Heart left ventricle (tissue), 16 donors: ENCODE measurements at regions not wholly inside any gene's neighbourhood (a gene's known extent, or its start where the extent isn't known, plus 50 kb on each side); places are given as distances from the start of the nearest gene placed in this dataset.

Source experiments
- ATAC-seq, 4 donors: fragments of 200-7000 bp; cut with Tn5 transposase; one replicate each; pipeline ENCODE4 v1.9.1; 2020 to 2022; ENCODE audit warnings: moderate library complexity in 4 of 4, mild to moderate bottlenecking in 3 of 4, moderate number of reproducible peaks in 1 of 4
- DNase-seq, 5 donors: peaks; one replicate each; pipeline ENCODE4 v3.0.0-alpha.2; 2020
- H3K27ac ChIP-seq, 12 donors: fragments of 200-600 bp; sonication (generic) in 4 of 12; one replicate each; pipeline versions ENCODE4 v1.5.0 to v1.8.0; 2016 to 2022; ENCODE audit warnings: mild to moderate bottlenecking in 2 of 12
- H3K27me3 ChIP-seq, 9 donors: fragments of 200-600 bp; sonication (generic) in 2 of 9; one replicate each; pipeline versions ENCODE4 v1.5.1 to v1.8.0; 2016 to 2022; ENCODE audit warnings: mild to moderate bottlenecking in 3 of 9
- H3K36me3 ChIP-seq, 9 donors: fragments of 200-600 bp; sonication (generic) in 2 of 9; one replicate each; pipeline versions ENCODE4 v1.5.0 to v1.8.0; 2018 to 2022; ENCODE audit warnings: mild to moderate bottlenecking in 2 of 9
- H3K4me1 ChIP-seq, 12 donors: fragments of 200-600 bp; sonication (generic) in 4 of 12; one replicate each; pipeline versions ENCODE4 v1.5.0 to v1.8.0; 2016 to 2022; ENCODE audit warnings: mild to moderate bottlenecking in 3 of 12
- H3K4me3 ChIP-seq, 12 donors: fragments of 200-600 bp; sonication (generic) in 4 of 12; one replicate each; pipeline versions ENCODE4 v1.5.0 to v1.8.0; 2017 to 2022; ENCODE audit warnings: mild to moderate bottlenecking in 9 of 12, moderate library complexity in 4 of 12
- H3K9me3 ChIP-seq, 12 donors: fragments of 200-600 bp; sonication (generic) in 4 of 12; one replicate each; pipeline versions ENCODE4 v1.5.0 to v1.8.0; 2016 to 2022; ENCODE audit warnings: mild to moderate bottlenecking in 1 of 12
- POLR2A ChIP-seq, 2 donors: fragments of 450-650 bp; IDR thresholded peaks; one replicate each; pipeline ENCODE4 v1.6.1; 2017; ENCODE audit warnings: antibody characterized with exemption in 2 of 2, mild to moderate bottlenecking in 2 of 2, moderate library complexity in 2 of 2
- WGBS, 4 donors: extraction: QIAGEN DNeasy Blood & Tissue Kit in 2 of 4; methylation state at CpG; one replicate each; pipeline versions ENCODE4 v1.1.5 to v1.1.7; 2013 to 2018; 5-methylcytosine and 5-hydroxymethylcytosine counted together
- intact Hi-C, 10 donors: fragments of 100-400 bp; cut with DNase I; formaldehyde crosslinking; loops; one replicate each; pipeline versions ENCODE4 v1.11.1 to v1.14.2; 2022
- TF ChIP-seq, protein P1 (sequence below), 12 donors: fragments of 200-600 bp; sonication (generic) in 4 of 12; IDR thresholded peaks; one replicate each; pipeline versions ENCODE4 v1.5.0 to v1.8.0; 2018 to 2022; ENCODE audit warnings: antibody characterized with exemption in 12 of 12, mild to moderate bottlenecking in 5 of 12
- donor health status: ischemic (EF 13 %, LVEDD 7.1; RV severe dilation, severe dysfunction).
- donor health status: healthy with polysubstance abuse.
- donor health status: DM: no; HTN: yes; CAD: no.
- donor health status: DM: no; HTN: no; CAD: no.
- donor health status: ischemic (EF 25% LVEDD 6.9; RV normal size, moderate dysfunction).
- donor health status: ischemic (EF 25% LVEDD 5.7; RV mildly dilated, moderate dysfunction).
- donor health status: healthy.
- donor health status: DM: yes; HTN: yes; CAD: no.
- donor health status: ischemic (EF 35%, LVEDD 5.7; RV mildly dilated, moderate dysfunction).
- donor health status: nonischemic (EF 11% LVEDD 7.7; RV severe dilation, severe dysfunction).
- donor health status: DM: yes; HTN: yes; CAD: no.
- donor health status: PGD.
- donor health status: ischemic (EF 29% LVEDD 5.4; RV normal size, mild dysfunction).
- donor health status: nonischemic (EF 23%, LVEDD 6.1; RV moderate dilation, normal function).

DNA sequence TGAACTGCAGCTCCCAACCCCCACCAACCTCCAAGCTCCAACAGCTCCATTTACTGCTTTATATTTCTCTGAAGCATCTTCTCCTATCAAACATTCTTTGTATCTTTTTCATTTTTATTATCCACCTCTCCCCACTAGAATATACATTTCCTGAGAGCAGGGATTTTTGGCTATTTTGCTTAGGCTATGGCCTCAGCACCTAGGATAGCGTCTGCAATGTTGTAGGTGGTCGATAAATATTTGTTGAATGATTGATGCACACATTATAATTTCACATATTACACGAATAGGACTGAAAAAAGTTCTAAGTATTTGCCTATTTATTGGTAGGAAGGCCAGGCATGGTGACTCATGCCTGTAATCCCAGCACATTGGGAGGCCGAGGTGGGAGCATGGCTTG, 658.7 kb upstream of the DIPK2B start:
- DNase-seq (no peak), ATAC-seq (no peak)
- Histone ChIP-seq H3K4me1 (no peaks in the 10 kb centered on the region), H3K9me3 (no peaks in the 10 kb centered on the region), H3K27me3 (peaks cover 0 to 44% (median 0%) of the 10 kb centered on the region in 9 donors), H3K36me3 (no peaks in the 10 kb centered on the region), H3K27ac (no peak overlapping the region), H3K4me3 (no peak overlapping the region)
- intact Hi-C loops: no loop called here
- TF ChIP-seq POLR2A (IDR thresholded peaks at IDR 0.05): no peak
- TF ChIP-seq, protein P1, sequence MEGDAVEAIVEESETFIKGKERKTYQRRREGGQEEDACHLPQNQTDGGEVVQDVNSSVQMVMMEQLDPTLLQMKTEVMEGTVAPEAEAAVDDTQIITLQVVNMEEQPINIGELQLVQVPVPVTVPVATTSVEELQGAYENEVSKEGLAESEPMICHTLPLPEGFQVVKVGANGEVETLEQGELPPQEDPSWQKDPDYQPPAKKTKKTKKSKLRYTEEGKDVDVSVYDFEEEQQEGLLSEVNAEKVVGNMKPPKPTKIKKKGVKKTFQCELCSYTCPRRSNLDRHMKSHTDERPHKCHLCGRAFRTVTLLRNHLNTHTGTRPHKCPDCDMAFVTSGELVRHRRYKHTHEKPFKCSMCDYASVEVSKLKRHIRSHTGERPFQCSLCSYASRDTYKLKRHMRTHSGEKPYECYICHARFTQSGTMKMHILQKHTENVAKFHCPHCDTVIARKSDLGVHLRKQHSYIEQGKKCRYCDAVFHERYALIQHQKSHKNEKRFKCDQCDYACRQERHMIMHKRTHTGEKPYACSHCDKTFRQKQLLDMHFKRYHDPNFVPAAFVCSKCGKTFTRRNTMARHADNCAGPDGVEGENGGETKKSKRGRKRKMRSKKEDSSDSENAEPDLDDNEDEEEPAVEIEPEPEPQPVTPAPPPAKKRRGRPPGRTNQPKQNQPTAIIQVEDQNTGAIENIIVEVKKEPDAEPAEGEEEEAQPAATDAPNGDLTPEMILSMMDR (IDR thresholded peaks at IDR 0.05): no peak
- 64 to 88% (median 77%) methylated on average over 4 of the region's 4 CpGs for WGBS, 4 donors

DNA sequence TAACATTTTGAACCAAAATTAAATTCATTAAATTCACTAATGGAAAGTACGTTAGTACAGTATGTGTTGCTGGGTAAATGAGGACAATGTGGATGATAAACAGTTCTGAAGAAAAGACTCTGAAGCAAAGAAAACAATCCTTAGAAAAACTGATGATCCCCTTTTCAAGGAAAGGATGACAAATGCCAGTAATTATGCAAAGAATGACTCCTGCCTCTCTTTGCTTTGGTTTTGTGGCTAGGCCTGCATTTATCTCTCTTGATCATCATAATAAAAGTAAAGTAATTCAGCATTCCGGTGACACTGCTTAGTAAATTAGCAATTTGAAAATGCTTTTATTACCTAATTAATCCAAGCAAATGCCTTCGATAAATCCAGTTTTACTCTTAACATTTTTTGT, 652.2 kb upstream of the DIPK2B start:
- Histone ChIP-seq H3K27me3 (peaks cover 0 to 62% (median 0%) of the 10 kb centered on the region in 9 donors), H3K27ac (no peak overlapping the region), H3K36me3 (no peaks in the 10 kb centered on the region), H3K4me1 (peaks cover 0 to 6% (median 0%) of the 10 kb centered on the region in 12 donors), H3K4me3 (no peak overlapping the region), H3K9me3 (no peaks in the 10 kb centered on the region)
- TF ChIP-seq, protein P1 (IDR thresholded peaks at IDR 0.05): no peak
- no peak for TF ChIP-seq POLR2A (IDR thresholded peaks at IDR 0.05)
- WGBS, 4 donors: 76 to 94% (median 87%) methylated on average over 3 of the region's 3 CpGs
- DNase-seq (no peak), ATAC-seq (no peak)
- intact Hi-C loops: loop anchor here in 1 of 10 donors (5.0 kb wide), 1 partner anchor 336 kb away; no protein-coding TSS in a partner anchor

DNA sequence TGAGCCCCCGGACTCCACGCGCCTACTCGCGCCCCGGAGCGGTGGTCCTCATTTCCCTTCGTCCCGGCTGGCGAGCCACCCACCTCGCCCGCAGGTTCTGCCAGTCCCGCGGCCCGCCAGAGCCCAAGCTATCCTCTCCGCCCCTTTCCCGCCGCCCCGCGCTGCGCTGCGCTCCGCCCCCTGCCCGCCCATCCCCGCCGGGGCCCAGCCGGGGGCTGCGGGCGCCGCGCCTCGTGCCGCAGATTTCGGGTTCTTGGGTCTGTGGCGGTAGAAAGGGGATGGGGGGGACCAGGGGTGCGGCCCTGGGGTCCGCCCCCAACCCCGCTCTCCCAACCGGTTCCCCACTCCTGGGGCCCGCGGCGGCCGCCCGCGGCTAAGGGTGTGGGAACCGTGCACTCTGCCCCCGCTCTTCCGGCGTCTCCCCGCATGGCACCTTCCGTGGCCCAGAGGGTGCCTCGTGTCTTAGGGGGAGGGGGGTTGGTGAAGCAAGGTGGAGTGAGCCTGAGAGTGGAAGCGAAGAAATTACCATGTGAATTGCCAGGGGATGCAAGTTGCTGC, 650.8 kb upstream of the DIPK2B start:
- DNase-seq (peak in 1 of 5 donors; percentile 57), ATAC-seq (peak in 2 of 4 donors; percentile 61 to 68)
- WGBS, 4 donors: 0 to 45% (median 17%) methylated on average over 23 to 49 of the region's 53 CpGs
- Histone ChIP-seq H3K4me3 (peak overlapping the region; percentile 14 to 60 (median 48)), H3K27ac (no peak overlapping the region), H3K27me3 (peaks cover 0 to 61% (median 0%) of the 10 kb centered on the region in 9 donors), H3K36me3 (no peaks in the 10 kb centered on the region), H3K9me3 (no peaks in the 10 kb centered on the region), H3K4me1 (peaks cover 0 to 6% (median 0%) of the 10 kb centered on the region in 12 donors)
- TF ChIP-seq POLR2A (IDR thresholded peaks at IDR 0.05): no peak
- TF ChIP-seq, protein P1 (IDR thresholded peaks at IDR 0.05): no peak
- intact Hi-C loops: loop anchor here in 1 of 10 donors (5.0 kb wide), 1 partner anchor 334 kb away; no protein-coding TSS in a partner anchor

DNA sequence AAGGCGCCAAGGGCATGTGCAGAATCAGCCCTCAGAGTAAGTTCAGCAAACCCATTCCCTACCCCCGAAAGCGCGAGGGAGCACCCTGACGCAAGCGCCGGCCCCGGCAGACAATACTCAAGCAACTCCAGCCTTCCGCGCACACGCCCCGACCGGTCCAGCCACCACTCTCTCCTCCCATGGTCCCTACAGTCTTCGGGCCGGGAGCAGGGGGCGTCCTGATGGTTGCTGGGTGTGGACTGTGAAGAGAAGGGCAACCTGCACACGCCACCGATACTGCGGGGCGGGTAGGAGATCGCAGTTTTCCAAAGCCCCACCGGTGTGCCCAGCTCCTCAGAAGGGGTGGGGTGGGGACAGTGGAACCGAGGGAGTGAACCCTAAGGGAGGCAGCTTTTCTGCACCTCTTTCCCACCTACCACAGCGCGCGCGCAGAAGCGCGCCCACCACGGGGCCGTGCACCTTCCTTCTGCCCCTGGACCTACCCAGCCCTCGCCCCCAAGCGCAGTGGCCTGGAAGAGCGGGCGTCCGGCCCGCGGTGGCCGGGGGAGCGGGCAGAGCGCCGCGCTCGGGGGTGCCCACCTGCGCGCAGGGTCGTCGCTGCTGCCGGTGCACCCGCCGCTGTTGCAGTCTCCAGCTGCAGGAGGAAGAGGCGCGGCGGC, 650.2 kb upstream of the DIPK2B start:
- H3K27ac ChIP-seq: no peak overlapping the region
- TF ChIP-seq POLR2A (IDR thresholded peaks at IDR 0.05): no peak
- TF ChIP-seq, protein P1 (IDR thresholded peaks at IDR 0.05): no peak
- peak overlapping the region; percentile 14 to 60 (median 48) for H3K4me3 ChIP-seq
- DNase-seq (peak; percentile 6 to 56 (median 26)), ATAC-seq (peak in 3 of 4 donors; percentile 24 to 52 (median 50))
- WGBS, 4 donors: 0 to 40% (median 20%) methylated on average over 39 to 54 of the region's 54 CpGs
- peaks cover 0 to 6% (median 0%) of the 10 kb centered on the region in 12 donors for H3K4me1 ChIP-seq
- no peaks in the 10 kb centered on the region for H3K9me3 ChIP-seq
- no peaks in the 10 kb centered on the region for H3K36me3 ChIP-seq
- intact Hi-C loops: loop anchor here in 1 of 10 donors (5.0 kb wide), 1 partner anchor 334 kb away; no protein-coding TSS in a partner anchor
- peaks cover 0 to 58% (median 0%) of the 10 kb centered on the region in 9 donors for H3K27me3 ChIP-seq
